Limb (tissue), 2 donors: ENCODE measurements at regions not wholly inside any gene's neighbourhood (a gene's known extent, or its start where the extent isn't known, plus 50 kb on each side); places are given as distances from the start of the nearest gene placed in this dataset.

ENCODE experiments used
- DNase-seq, 2 donors: peaks; one replicate each; pipeline ENCODE4 v3.0.0-alpha.2; 2016; ENCODE audit errors: extremely low spot score in 2 of 2

- no peak for DNase-seq
Measured at GRCh38 chr13:22120646-22121045, 449.8 kb downstream of the FGF9 start.

- no peak for DNase-seq
Measured at GRCh38 chr13:22121146-22121739, 450.4 kb downstream of the FGF9 start.

GRCh38 chr13:22126433-22127021 is 455.7 kb downstream of the FGF9 start:
- DNase-seq: no peak

GRCh38 chr13:22127277-22128164 is 456.6 kb downstream of the FGF9 start:
- no peak for DNase-seq

GRCh38 chr13:22128441-22129408 is 457.9 kb downstream of the FGF9 start:
- no peak for DNase-seq

GRCh38 chr13:22130254-22130653 is 459.4 kb downstream of the FGF9 start:
- DNase-seq: no peak

- DNase-seq: no peak
Measured at GRCh38 chr13:22134261-22134660, 463.4 kb downstream of the FGF9 start.

- no peak for DNase-seq
Measured at GRCh38 chr13:22135446-22135845, 464.6 kb downstream of the FGF9 start.

- DNase-seq: no peak
Measured at GRCh38 chr13:22137361-22138050, 466.6 kb downstream of the FGF9 start.

- DNase-seq: no peak
Measured at GRCh38 chr13:22138947-22139346, 468.1 kb downstream of the FGF9 start.

- no peak for DNase-seq
Measured at GRCh38 chr13:22141716-22142115, 470.8 kb downstream of the FGF9 start.

- no peak for DNase-seq
Measured at GRCh38 chr13:22143671-22144070, 472.8 kb downstream of the FGF9 start.

- no peak for DNase-seq
Measured at GRCh38 chr13:22144806-22145205, 473.9 kb downstream of the FGF9 start.

GRCh38 chr13:22148187-22148586 is 477.3 kb downstream of the FGF9 start:
- DNase-seq: no peak

GRCh38 chr13:22152751-22153150 is 481.9 kb downstream of the FGF9 start:
- DNase-seq: no peak

GRCh38 chr13:22154041-22154440 is 483.2 kb downstream of the FGF9 start:
- DNase-seq: no peak

GRCh38 chr13:22161871-22162270 is 491.0 kb downstream of the FGF9 start:
- no peak for DNase-seq

GRCh38 chr13:22162889-22163288 is 492.0 kb downstream of the FGF9 start:
- no peak for DNase-seq

GRCh38 chr13:22168437-22169190 is 497.7 kb downstream of the FGF9 start:
- peak in 1 of 2 donors; percentile 25 for DNase-seq

GRCh38 chr13:22169473-22169872 is 498.6 kb downstream of the FGF9 start:
- DNase-seq: no peak
